Thoracic aorta (tissue), 2 donors: ENCODE measurements at regions not wholly inside any gene's neighbourhood (a gene's known extent, or its start where the extent isn't known, plus 50 kb on each side); places are given as distances from the start of the nearest gene placed in this dataset.

Experiments
- ATAC-seq: fragments of 150-250 bp; one replicate; pipeline ENCODE4 v1.8.0; 2017; ENCODE audit warnings: low read depth; ENCODE audit not compliant: insufficient number of reproducible peaks, low FRiP score
- DNase-seq: peaks from one replicate; pipeline ENCODE4 v3.0.0-alpha.2; 2020; ENCODE audit warnings: low spot score
- H3K27ac ChIP-seq, 2 donors: fragments of 200-600 bp; sonication (generic); 1 replicate in 1 of 2; 2 replicates in 1 of 2; pipeline ENCODE4 v1.5.1; 2016; ENCODE audit warnings: mild to moderate bottlenecking in 2 of 2, moderate library complexity in 2 of 2
- H3K27me3 ChIP-seq: fragments of 200-600 bp; sonication (generic); replicated peaks from 2 replicates; pipeline ENCODE4 v1.6.0; 2016; ENCODE audit warnings: mild to moderate bottlenecking; ENCODE audit not compliant: insufficient read depth
- H3K36me3 ChIP-seq: fragments of 200-600 bp; sonication (generic); one replicate; pipeline ENCODE4 v1.5.1; 2016
- H3K4me1 ChIP-seq, 2 donors: fragments of 200-600 bp; sonication (generic); 1 replicate in 1 of 2; 2 replicates in 1 of 2; pipeline versions ENCODE4 v1.5.1 to v1.6.0; 2016; ENCODE audit warnings: low read depth in 2 of 2, mild to moderate bottlenecking in 1 of 2; ENCODE audit not compliant: control insufficient read depth in 1 of 2
- H3K4me3 ChIP-seq: fragments of 200-600 bp; sonication (generic); 2 replicates; pipeline ENCODE4 v1.5.1; 2016; ENCODE audit warnings: mild to moderate bottlenecking
- H3K9me3 ChIP-seq: fragments of 200-600 bp; sonication (generic); 2 replicates; pipeline ENCODE4 v1.5.1; 2016
- TF ChIP-seq, protein P1 (sequence below): fragments of 200-600 bp; sonication (generic); IDR thresholded peaks from one replicate; pipeline ENCODE4 v1.5.1; 2019; ENCODE audit warnings: antibody characterized with exemption

DNA sequence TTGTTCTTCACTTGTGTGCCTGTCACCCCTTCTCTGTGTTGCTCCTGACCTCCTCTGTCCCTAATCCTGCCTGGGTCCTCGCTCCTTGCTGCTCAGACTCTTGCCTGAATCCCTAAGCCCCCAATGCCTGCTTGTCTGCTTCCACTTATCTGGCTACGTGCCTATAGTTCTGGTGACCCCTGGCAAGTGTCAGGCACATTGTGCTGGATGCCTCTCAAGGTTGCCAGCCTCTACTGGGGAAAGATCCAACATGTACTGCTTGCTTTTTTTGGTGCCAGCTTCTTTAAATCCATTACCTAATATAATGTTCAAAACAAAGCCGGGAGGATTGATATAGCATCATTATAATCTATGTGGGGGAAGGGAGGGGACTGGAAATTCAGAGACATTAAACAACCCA, 448.0 kb upstream of the CCDC196 start:
- Histone ChIP-seq H3K4me3 (no peak overlapping the region), H3K27me3 (no peaks in the 10 kb centered on the region), H3K4me1 (no peaks in the 10 kb centered on the region), H3K36me3 (no peaks in the 10 kb centered on the region), H3K9me3 (no peaks in the 10 kb centered on the region), H3K27ac (no peak overlapping the region)
- TF ChIP-seq, protein P1, sequence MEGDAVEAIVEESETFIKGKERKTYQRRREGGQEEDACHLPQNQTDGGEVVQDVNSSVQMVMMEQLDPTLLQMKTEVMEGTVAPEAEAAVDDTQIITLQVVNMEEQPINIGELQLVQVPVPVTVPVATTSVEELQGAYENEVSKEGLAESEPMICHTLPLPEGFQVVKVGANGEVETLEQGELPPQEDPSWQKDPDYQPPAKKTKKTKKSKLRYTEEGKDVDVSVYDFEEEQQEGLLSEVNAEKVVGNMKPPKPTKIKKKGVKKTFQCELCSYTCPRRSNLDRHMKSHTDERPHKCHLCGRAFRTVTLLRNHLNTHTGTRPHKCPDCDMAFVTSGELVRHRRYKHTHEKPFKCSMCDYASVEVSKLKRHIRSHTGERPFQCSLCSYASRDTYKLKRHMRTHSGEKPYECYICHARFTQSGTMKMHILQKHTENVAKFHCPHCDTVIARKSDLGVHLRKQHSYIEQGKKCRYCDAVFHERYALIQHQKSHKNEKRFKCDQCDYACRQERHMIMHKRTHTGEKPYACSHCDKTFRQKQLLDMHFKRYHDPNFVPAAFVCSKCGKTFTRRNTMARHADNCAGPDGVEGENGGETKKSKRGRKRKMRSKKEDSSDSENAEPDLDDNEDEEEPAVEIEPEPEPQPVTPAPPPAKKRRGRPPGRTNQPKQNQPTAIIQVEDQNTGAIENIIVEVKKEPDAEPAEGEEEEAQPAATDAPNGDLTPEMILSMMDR = no peak
- no peak for ATAC-seq
- no peak for DNase-seq

DNA sequence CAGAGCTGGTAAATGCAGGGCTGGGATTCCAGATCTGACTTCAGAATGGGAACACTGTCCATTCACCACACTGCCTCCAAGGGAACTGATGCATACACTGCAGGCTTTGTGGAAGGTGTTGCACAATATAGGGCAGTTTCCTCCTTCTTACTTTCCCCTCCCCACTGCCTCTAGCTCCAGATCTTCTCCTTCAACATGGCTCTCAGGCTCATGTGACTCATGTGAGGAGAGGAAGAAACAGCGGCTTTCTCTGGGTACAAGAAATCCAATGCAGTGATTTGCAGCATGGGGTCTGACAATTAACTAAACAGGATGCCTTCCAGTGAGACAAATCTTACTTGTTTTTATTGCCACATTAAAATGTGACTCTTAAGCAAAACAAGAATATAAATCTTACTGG, 447.6 kb upstream of the CCDC196 start:
- no peak overlapping the region for H3K27ac ChIP-seq
- no peaks in the 10 kb centered on the region for H3K9me3 ChIP-seq
- H3K4me3 ChIP-seq = no peak overlapping the region
- no peaks in the 10 kb centered on the region for H3K27me3 ChIP-seq
- no peaks in the 10 kb centered on the region for H3K36me3 ChIP-seq
- no peak for DNase-seq
- TF ChIP-seq, protein P1 = no peak
- no peak for ATAC-seq
- no peaks in the 10 kb centered on the region for H3K4me1 ChIP-seq

DNA sequence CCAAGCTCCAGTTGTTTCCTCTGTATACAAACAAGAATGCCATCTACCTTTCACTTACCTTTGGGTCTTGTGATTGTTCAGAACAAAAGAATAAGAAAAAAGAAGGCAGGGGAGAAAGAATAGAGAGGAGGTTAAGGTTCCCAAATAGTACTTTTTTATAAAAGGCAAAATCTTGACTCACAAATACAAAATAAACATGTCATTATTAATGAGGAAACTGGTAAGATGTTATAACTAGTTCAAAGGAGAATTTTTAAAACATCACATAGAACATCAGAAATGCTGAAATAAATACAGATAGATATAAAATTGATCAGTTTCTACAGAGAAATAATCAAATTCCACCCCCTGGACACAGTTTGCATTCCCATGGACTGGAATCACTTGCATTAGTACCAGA, 446.7 kb upstream of the CCDC196 start:
- no peaks in the 10 kb centered on the region for H3K9me3 ChIP-seq
- DNase-seq (no peak), ATAC-seq (no peak)
- H3K27ac ChIP-seq = no peak overlapping the region
- TF ChIP-seq, protein P1 = no peak
- H3K4me3 ChIP-seq = no peak overlapping the region
- no peaks in the 10 kb centered on the region for H3K27me3 ChIP-seq
- no peaks in the 10 kb centered on the region for H3K4me1 ChIP-seq
- H3K36me3 ChIP-seq = no peaks in the 10 kb centered on the region

DNA sequence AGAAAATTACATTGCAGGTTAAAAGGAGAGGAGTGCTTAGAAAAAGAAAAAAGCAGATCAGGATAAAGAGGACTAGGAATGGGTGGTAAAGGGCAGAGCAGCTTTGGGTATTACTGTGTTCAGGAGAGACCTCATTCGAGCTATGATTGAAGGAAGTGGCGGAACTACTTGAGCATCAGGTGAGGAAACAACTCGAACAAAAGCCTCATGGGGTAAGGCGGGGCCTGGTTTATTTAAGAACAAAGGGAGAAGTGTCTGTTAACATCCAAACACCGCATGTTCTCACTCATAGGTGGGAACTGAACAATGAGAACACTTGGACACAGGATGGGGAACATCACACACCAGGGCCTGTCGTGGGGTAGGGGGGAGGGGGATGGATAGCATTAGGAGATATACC, 444.6 kb upstream of the CCDC196 start:
- Histone ChIP-seq H3K9me3 (no peaks in the 10 kb centered on the region), H3K36me3 (no peaks in the 10 kb centered on the region), H3K27me3 (no peaks in the 10 kb centered on the region), H3K27ac (no peak overlapping the region), H3K4me3 (no peak overlapping the region), H3K4me1 (no peaks in the 10 kb centered on the region)
- ATAC-seq (no peak), DNase-seq (no peak)
- TF ChIP-seq, protein P1 = no peak

DNA sequence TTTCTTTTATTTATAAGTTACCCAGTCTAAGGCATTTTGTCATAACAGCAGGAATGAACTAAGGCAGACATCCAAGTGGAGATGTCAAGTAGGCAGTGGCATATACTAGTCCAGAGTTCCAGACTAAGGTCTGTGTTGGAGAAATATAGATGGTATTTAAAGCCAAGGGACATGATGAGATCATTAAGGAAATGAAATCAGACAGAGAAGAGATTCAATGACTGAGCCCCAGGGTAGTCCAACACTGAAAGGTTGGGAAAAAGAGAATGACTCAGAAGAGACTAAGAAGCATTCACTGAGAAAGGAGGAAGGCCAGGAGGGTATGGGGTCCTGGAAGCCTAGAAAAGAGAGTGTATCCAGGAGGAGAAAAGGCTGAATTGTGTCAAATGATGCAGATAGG, 442.2 kb upstream of the CCDC196 start:
- no peaks in the 10 kb centered on the region for H3K36me3 ChIP-seq
- ATAC-seq (no peak), DNase-seq (no peak)
- no peak overlapping the region for H3K4me3 ChIP-seq
- no peaks in the 10 kb centered on the region for H3K4me1 ChIP-seq
- no peak overlapping the region for H3K27ac ChIP-seq
- TF ChIP-seq, protein P1 = no peak
- no peaks in the 10 kb centered on the region for H3K27me3 ChIP-seq
- no peaks in the 10 kb centered on the region for H3K9me3 ChIP-seq
